Gastrocnemius medialis (tissue), 4 donors: ENCODE measurements at regions not wholly inside any gene's neighbourhood (a gene's known extent, or its start where the extent isn't known, plus 50 kb on each side); places are given as distances from the start of the nearest gene placed in this dataset.
A peak's percentile ranks its signal among the peaks of the same experiment; 100 is the strongest.

ENCODE experiments used
- ATAC-seq, 2 donors: fragments of 150-250 bp; one replicate each; pipeline ENCODE4 v1.9.1; 2016
- DNase-seq, 2 donors: peaks; one replicate each; pipeline ENCODE4 v3.0.0-alpha.2; 2019
- H3K27ac ChIP-seq, 4 donors: fragments of 200-600 bp; sonication (generic); 1 replicate in 1 of 4; 2 replicates in 3 of 4; pipeline ENCODE4 v1.5.1; 2016 to 2018; ENCODE audit warnings: mild to moderate bottlenecking in 2 of 4, moderate library complexity in 1 of 4
- H3K27me3 ChIP-seq, 3 donors: fragments of 200-600 bp; sonication (generic) in 2 of 3; 1 replicate in 1 of 3; 2 replicates in 2 of 3; pipeline versions ENCODE4 v1.5.1 to v1.6.0; 2016 to 2019; ENCODE audit warnings: mild to moderate bottlenecking in 1 of 3, moderate library complexity in 1 of 3
- H3K36me3 ChIP-seq, 2 donors: fragments of 200-600 bp; sonication (generic) in 1 of 2; one replicate each; pipeline ENCODE4 v1.5.1; 2017 to 2018
- H3K4me1 ChIP-seq, 2 donors: fragments of 200-600 bp; sonication (generic) in 1 of 2; one replicate each; pipeline ENCODE4 v1.5.1; 2016 to 2017; ENCODE audit warnings: mild to moderate bottlenecking in 2 of 2
- H3K4me3 ChIP-seq, 4 donors: fragments of 200-600 bp; sonication (generic) in 3 of 4; 1 replicate in 1 of 4; 2 replicates in 3 of 4; pipeline ENCODE4 v1.5.1; 2016 to 2019; ENCODE audit warnings: mild to moderate bottlenecking in 2 of 4
- H3K9me3 ChIP-seq, 3 donors: fragments of 200-600 bp; sonication (generic) in 2 of 3; 1 replicate in 1 of 3; 2 replicates in 2 of 3; pipeline ENCODE4 v1.5.1; 2016 to 2019
- CTCF ChIP-seq, 5 experiments: fragments of 450-650 bp in 3 of 5; fragments of 200-600 bp in 2 of 5; sonication (generic) in 2 of 5; IDR thresholded peaks in 4 of 5; conservative IDR thresholded peaks in 1 of 5; 1 replicate in 4 of 5; 2 replicates in 1 of 5; pipeline ENCODE4 v1.5.1; 2016 to 2019; ENCODE audit warnings: antibody characterized with exemption in 5 of 5, mild to moderate bottlenecking in 3 of 5, moderate library complexity in 3 of 5
- POLR2A ChIP-seq, 2 donors: fragments of 450-650 bp; IDR thresholded peaks; one replicate each; pipeline ENCODE4 v1.6.1; 2017; ENCODE audit warnings: antibody characterized with exemption in 2 of 2, mild to moderate bottlenecking in 2 of 2, moderate library complexity in 2 of 2
- in situ Hi-C, 4 donors: fragments of 200-750 bp; cut with MboI; loops; one replicate each; pipeline versions ENCODE4 v1.15.0 to v1.8.0; 2017; ENCODE audit warnings: low sequenced_read_pairs in 4 of 4
- intact Hi-C: fragments of 100-400 bp; cut with DNase I; formaldehyde crosslinking; loops from one replicate; pipeline ENCODE4 v1.15.1; 2023; ENCODE audit warnings: low total_unique reads

- TF ChIP-seq POLR2A (IDR thresholded peaks at IDR 0.05): no peak
- no peak for TF ChIP-seq CTCF (IDR thresholded peaks at IDR 0.05 in 4 of 5, conservative IDR thresholded peaks at IDR 0.05 in 1 of 5)
- Histone ChIP-seq H3K27me3 (peaks cover 0 to 2% (median 0%) of the 10 kb centered on the region in 3 donors), H3K9me3 (no peaks in the 10 kb centered on the region), H3K36me3 (no peaks in the 10 kb centered on the region), H3K4me1 (no peaks in the 10 kb centered on the region), H3K27ac (peak overlapping the region in 3 of 4 donors; percentile 21 to 44 (median 34)), H3K4me3 (no peak overlapping the region)
- peak; percentile 31 to 55 for DNase-seq
- intact Hi-C loops (no loop called here), in situ Hi-C loops (no loop called here)
- peak; percentile 73 to 79 for ATAC-seq
These were observed 211.5 kb upstream of the FOXA2 start for GRCh38 chr20:22795871-22796270.

- peaks cover 0 to 3% (median 0%) of the 10 kb centered on the region in 3 donors for H3K27me3 ChIP-seq
- H3K27ac ChIP-seq: peak overlapping the region; percentile 3 to 44 (median 22)
- TF ChIP-seq CTCF (IDR thresholded peaks at IDR 0.05 in 4 of 5, conservative IDR thresholded peaks at IDR 0.05 in 1 of 5): no peak
- TF ChIP-seq POLR2A (IDR thresholded peaks at IDR 0.05): no peak
- in situ Hi-C loops (no loop called here), intact Hi-C loops (no loop called here)
- no peak overlapping the region for H3K4me3 ChIP-seq
- no peaks in the 10 kb centered on the region for H3K36me3 ChIP-seq
- DNase-seq (no peak), ATAC-seq (peak; percentile 25 to 30)
- no peaks in the 10 kb centered on the region for H3K9me3 ChIP-seq
- no peaks in the 10 kb centered on the region for H3K4me1 ChIP-seq
These were observed 212.2 kb upstream of the FOXA2 start for GRCh38 chr20:22796469-22797077.

GRCh38 chr20:22797103-22797502 is 212.7 kb upstream of the FOXA2 start:
- in situ Hi-C loops (no loop called here), intact Hi-C loops (no loop called here)
- no peaks in the 10 kb centered on the region for H3K4me1 ChIP-seq
- H3K27me3 ChIP-seq: peaks cover 0 to 3% (median 0%) of the 10 kb centered on the region in 3 donors
- no peak for ATAC-seq
- TF ChIP-seq POLR2A (IDR thresholded peaks at IDR 0.05): no peak
- no peak for TF ChIP-seq CTCF (IDR thresholded peaks at IDR 0.05 in 4 of 5, conservative IDR thresholded peaks at IDR 0.05 in 1 of 5)
- DNase-seq: no peak
- H3K36me3 ChIP-seq: no peaks in the 10 kb centered on the region
- H3K4me3 ChIP-seq: no peak overlapping the region
- no peaks in the 10 kb centered on the region for H3K9me3 ChIP-seq
- no peak overlapping the region for H3K27ac ChIP-seq

GRCh38 chr20:22799687-22800086 is 215.3 kb upstream of the FOXA2 start:
- DNase-seq (no peak), ATAC-seq (no peak)
- intact Hi-C loops (no loop called here), in situ Hi-C loops (no loop called here)
- Histone ChIP-seq H3K9me3 (no peaks in the 10 kb centered on the region), H3K27ac (no peak overlapping the region), H3K36me3 (no peaks in the 10 kb centered on the region), H3K4me3 (no peak overlapping the region), H3K27me3 (peaks cover 0 to 3% (median 0%) of the 10 kb centered on the region in 3 donors), H3K4me1 (no peaks in the 10 kb centered on the region)
- TF ChIP-seq CTCF (IDR thresholded peaks at IDR 0.05 in 4 of 5, conservative IDR thresholded peaks at IDR 0.05 in 1 of 5): no peak
- TF ChIP-seq POLR2A (IDR thresholded peaks at IDR 0.05): no peak

GRCh38 chr20:22800129-22800528 is 215.8 kb upstream of the FOXA2 start:
- intact Hi-C loops (no loop called here), in situ Hi-C loops (no loop called here)
- H3K27ac ChIP-seq: no peak overlapping the region
- DNase-seq: no peak
- no peak overlapping the region for H3K4me3 ChIP-seq
- ATAC-seq: no peak
- H3K36me3 ChIP-seq: no peaks in the 10 kb centered on the region
- no peaks in the 10 kb centered on the region for H3K9me3 ChIP-seq
- peaks cover 0 to 3% (median 0%) of the 10 kb centered on the region in 3 donors for H3K27me3 ChIP-seq
- TF ChIP-seq CTCF (IDR thresholded peaks at IDR 0.05 in 4 of 5, conservative IDR thresholded peaks at IDR 0.05 in 1 of 5) (no peak), POLR2A (IDR thresholded peaks at IDR 0.05) (no peak)
- H3K4me1 ChIP-seq: no peaks in the 10 kb centered on the region
